Activated gamma-delta T cell (primary cell): ENCODE measurements at regions not wholly inside any gene's neighbourhood (a gene's known extent, or its start where the extent isn't known, plus 50 kb on each side); places are given as distances from the start of the nearest gene placed in this dataset.
"Not testable (repeated sequence)": the region's sequence is repeated elsewhere in the genome, so short reads cannot be mapped to it uniquely, and the experiment has no call there.

Source experiments
- DNase-seq: peaks from one replicate; lab custom pipeline; 2025; lab: John Stamatoyannopoulos, UW

DNA sequence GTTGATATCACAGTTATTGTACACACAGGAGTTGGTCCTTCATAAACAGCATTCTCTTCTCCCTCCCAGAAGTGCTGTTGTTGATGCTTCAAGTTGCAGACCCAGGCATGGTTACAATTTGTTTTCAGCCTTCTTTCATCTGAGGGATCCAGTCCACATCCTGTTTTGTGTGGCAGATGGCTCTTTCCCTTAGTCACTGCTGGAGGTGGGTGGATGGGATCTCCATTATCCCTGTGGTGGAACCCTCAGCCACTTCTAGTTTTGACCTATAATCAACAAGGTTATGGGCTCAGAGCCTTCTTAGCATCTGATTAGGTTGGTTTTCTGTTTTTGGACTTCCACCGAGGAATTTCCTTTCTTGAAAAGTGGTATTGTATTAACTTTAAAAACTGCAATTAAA is 214.2 kb downstream of the SH2D4B start:
- DNase-seq: no peak

GRCh38 chr10:80753612-80754011 is 215.9 kb downstream of the SH2D4B start:
- no peak for DNase-seq

DNA sequence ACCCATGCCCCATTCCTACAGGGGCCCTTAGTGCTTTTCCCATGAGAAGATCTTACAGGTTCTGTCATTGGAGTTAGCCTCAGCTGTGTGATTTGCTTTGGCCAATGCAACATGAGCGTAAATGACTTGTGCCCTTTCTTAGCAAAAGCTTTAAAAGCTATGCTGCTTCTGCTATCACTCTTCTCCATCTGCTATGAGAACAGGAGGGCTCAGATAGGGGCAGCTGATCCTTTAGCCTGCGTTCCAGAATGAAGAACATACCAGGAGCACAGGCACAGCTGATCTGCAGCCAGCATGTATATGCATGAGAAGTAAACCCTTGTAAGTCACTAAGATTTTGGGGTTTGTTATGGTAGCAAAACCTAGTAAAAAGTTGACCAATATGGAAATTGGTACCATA is 218.2 kb downstream of the SH2D4B start:
- DNase-seq: no peak

- no peak for DNase-seq
Observed at GRCh38 chr10:80759693-80760092, 222.0 kb downstream of the SH2D4B start.

DNA sequence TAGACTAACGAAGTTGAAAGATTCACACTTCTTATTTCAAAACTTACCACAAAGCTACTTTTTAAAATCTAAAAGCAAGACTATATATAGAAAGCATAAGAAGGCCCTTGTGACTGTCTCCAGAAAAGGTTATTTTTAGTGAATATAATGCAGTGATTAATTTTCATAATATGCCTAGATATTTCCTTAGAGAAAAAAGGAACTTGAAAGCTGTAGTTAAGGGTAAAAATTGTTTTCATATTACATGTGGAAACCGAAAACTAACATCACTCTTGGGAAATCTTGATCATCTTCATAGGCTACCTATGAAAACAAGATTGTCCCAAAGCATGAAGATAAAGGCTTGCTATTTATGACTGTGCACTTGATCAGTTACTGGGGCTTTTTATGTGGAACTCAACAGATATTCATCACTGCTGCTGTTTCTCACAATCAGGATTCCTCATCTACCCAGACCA is 223.2 kb downstream of the SH2D4B start:
- DNase-seq: no peak

DNA sequence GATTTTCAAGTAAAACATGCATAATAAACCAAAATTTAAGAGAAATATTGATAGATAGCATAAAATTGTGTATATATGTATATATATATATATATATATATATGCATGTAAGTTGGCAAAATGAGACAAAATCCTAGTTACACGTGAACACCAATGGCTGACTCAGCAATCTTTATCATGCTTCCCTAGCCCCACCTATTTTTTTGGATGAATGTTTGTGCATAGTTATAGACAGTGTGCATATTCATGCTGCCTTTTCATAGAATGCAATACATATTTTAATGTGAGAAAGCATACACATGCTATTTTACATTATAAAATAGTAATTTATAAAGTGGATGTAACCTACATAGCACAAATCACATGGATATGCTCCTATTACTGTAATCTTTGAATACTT is 230.3 kb downstream of the SH2D4B start:
- no peak for DNase-seq

DNA sequence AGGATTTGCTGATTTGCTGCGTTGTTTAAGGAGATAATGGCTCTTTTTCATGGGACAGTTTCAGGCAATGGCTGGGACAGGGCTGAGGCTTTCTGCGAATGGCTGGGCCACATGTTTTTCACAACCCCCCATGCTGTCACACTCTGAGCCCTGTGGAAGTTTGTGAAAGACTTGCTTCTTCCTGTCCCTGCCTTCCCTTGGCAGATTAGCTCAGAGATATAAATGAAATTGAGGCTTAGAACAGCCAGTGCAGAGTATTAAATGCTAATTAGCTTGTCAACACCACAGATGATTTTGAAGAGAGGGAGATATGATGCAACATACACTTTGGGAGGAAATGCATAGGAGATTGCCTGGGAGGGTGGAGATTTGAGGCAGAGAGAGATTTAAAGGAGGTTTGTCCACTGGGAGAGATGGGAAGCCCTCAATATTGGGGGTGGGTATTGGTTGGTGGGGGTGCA is 232.0 kb downstream of the SH2D4B start:
- no peak for DNase-seq

- DNase-seq: no peak
Observed at GRCh38 chr10:80770239-80770638, 232.5 kb downstream of the SH2D4B start.

DNA sequence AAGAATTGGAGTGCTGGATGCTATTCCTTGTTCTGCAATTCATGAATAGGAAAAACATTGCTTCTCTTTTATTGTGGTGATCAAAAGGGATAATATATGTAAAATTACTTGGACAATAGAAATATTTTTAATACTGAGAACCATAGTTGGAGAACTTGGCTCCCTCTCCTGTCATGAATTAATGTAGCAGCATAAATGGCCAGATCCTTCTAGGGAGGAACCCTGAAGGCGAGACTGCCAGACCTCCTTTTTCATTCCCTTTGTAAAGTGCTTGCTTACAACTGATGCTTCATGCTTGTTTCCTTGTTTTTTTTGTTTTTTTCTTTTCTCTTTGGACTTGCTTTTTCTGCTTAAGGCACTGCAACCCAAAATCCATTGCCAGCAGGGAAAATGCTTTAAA is 233.6 kb downstream of the SH2D4B start:
- DNase-seq: no peak

DNA sequence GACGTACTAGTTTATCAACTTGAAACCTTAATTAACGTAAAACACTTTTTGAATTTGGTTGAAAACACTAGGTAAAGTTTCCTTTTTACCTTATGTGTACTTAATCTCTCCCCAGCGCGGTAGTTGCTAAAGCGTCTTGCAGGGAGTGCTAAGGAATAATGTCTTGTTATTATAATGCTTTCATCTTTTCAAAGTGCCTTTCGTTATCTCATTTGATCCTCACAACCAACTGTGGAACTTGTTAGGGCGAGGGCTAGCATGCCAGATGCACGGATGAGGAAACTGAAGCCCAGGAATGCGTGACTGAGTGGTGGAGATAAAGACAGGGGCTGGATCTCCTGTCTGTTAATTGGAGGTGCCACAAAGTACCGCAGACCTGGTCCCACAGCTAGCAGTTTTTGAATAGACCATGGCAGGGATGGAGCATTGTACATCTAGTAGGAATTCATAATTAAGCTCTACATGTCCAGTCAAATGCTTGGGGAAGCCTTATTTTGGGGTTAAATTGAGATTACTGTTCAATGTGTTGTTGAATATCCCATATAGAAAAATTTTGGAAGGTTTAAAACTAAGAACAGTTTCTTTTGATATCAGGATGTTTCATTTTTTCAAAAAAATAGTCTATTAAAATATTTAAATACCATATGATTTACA is 234.3 kb downstream of the SH2D4B start:
- DNase-seq: no peak

- no peak for DNase-seq
Observed at GRCh38 chr10:80772596-80772995, 234.9 kb downstream of the SH2D4B start.

GRCh38 chr10:80784695-80785094 is 247.0 kb downstream of the SH2D4B start:
- DNase-seq: no peak

GRCh38 chr10:80786322-80786721 is 248.6 kb downstream of the SH2D4B start:
- DNase-seq: no peak

DNA sequence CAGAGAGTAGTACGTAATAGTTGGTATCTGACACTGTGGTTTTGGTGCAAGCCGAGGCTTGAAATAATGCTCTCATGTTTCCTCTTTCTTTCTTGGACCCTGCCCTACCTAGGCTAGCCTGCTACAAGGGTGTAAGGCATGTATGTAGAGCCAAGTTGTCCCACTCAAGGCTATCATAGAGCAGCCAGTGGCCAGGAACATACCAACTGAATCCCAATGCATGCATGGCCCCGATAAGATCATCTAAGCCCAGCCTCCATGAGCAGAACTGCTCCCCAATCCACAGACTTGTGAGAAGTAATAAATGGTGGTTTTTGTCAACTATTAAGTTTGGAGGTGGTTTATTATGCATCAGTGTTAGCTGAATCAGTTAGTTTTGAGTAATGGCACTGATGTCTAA is 250.2 kb downstream of the SH2D4B start:
- no peak for DNase-seq

DNA sequence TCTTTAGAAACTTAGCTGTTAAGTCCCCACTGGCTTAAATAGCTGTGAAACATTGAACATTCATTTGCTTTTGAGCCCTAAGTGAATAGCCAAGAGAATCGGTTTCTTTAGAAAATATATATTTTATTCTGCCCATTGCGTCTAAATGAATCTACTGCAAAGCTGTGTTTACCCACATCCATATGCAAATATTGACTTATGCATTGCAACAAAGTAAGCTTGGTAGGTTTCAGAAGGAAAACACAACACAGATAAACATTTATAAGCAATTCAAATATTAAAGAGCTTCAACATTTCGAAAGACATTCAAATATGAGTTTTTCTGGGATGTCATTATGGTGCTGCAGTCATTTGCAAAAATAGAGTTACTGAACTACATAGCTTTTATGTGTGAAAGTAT is 257.3 kb downstream of the SH2D4B start:
- DNase-seq: no peak

DNA sequence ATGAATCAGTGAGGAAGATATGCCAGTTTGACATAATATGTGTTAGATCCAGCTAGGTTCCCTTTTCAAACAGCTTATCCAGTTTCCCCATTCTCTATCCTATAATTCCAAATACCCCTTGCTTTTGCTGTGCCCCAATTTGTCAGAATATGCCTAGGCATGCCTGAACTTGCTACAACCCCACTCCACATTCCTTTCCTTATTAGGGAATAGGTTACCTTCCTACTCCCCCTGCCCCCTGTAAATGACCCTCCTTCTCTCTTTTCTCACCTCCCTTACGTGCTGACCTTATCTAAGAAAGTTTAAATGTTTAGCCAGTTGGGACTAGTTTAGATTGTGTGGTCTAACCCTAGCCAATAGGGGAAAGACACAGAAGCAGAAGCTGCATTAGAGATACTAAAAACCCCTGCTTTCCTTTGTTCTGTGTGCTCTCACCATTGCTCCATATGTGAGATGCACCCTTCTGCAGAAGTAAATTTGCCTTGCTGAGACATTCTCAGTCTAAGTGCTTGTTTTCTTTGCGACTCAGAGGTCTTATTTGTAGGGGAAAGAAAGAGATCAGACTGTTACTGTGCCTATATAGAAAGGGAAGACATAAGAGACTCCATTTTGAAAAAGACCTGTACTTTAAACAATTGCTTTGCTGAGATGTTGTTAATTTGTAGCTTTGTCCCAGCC is 267.8 kb downstream of the SH2D4B start:
- DNase-seq: no peak

GRCh38 chr10:80814147-80814652 is 276.5 kb downstream of the SH2D4B start:
- DNase-seq: no peak

GRCh38 chr10:80829151-80829550 is 291.4 kb downstream of the SH2D4B start:
- no peak for DNase-seq

DNA sequence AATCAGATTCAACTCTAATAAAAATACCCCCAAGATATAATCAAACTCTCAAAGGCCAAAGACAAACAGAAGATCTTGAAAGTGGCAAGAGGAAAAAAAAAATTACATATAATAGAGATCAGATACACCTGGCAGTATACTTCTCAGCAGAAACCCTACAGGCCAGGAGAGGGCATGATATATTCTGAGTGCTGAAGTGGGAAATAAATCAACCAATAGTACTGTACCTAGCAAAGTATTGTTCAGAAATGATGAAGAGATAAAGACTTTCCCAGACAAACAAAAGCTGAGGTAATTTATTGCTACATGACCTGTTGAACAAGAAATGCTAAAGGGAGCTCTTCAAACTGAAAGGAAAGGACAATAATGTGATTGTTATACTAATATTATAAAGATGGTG is 291.9 kb downstream of the SH2D4B start:
- DNase-seq: no peak

DNA sequence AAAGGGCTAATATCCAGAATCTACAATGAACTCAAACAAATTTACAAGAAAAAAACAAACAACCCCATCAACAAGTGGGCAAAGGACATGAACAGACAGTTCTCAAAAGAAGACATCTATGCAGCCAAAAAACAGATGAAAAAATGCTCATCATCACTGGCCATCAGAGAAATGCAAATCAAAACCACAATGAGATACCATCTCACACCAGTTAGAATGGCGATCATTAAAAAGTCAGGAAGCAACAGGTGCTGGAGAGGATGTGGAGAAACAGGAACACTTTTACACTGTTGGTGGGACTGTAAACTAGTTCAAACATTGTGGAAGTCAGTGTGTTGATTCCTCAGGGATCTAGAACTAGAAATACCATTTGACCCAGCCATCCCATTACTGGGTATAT is 295.0 kb downstream of the SH2D4B start:
- DNase-seq: not testable (repeated sequence)

- no peak for DNase-seq
Observed at GRCh38 chr10:80855348-80855971, 317.8 kb downstream of the SH2D4B start.

GRCh38 chr10:80856186-80856585 is 318.5 kb downstream of the SH2D4B start:
- no peak for DNase-seq

DNA sequence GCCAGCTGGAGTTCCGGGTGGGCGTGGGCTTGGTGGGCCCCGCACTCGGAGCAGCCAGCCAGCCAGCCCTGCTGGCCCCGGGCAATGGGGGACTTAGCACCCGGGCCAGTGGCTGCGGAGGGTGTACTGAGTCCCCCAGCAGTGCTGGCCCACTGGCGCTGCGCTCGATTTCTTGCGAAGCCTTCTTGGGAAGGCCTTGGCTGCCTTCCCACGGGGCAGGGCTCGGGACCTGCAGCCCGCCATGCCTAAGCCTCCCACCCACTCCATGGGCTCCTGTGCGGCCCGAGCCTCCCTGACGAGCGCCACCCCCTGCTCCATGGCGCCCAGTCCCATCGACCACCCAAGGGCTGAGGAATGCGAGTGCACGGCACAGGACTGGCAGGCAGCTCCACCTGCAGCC is 321.6 kb downstream of the SH2D4B start:
- not testable (repeated sequence) for DNase-seq
